GM21619 (cell line): ENCODE measurements at regions not wholly inside any gene's neighbourhood (a gene's known extent, or its start where the extent isn't known, plus 50 kb on each side); places are given as distances from the start of the nearest gene placed in this dataset.

Experiments used
- ATAC-seq: cut with Tn5 transposase; IDR thresholded peaks from one replicate; pipeline ENCODE4 v1.9.1; 2021; ENCODE audit not compliant: unreplicated experiment

- ATAC-seq: no peak
These were observed 114.9 kb upstream of the ANKRD1 start for GRCh38 chr10:91035650-91036292.

GRCh38 chr10:91036807-91037411 is 116.0 kb upstream of the ANKRD1 start:
- ATAC-seq: no peak

DNA sequence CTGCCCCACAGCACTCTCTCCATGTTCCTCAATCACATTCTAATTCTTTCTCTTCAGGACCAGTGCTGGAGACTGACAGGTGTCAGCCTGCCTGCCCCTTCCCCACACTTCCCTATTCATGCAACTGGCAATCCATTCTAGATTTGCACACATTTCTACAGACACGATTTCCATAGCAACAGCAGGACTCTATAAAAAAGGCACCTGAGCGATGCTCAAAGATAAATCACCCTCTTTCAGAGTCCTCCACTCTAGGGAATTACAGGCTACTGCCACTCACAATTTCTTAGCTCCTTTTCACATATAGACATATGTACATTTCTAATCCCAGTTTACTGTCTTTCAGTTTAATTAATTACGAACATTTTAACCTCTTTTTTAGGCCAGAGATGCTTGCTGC is 118.1 kb upstream of the ANKRD1 start:
- no peak for ATAC-seq

DNA sequence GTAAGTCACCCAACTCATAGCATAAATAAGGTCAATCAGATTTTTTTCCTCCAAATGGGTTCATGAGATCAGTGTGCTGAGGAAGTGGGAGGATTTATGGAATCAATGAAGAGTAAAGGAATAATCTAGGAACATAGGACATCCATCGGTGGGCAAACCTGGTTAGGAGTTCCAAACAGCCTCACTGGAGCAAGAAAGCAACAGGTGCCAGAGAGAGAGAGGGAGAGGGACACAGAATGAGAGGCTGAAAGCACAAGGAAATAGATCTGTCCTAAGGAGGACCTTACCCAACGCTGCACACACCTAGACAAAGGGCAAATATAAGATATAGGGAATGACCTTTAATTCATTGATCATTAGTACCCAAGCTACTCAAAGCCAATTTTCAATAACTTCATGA is 119.5 kb upstream of the ANKRD1 start:
- ATAC-seq: no peak

GRCh38 chr10:91042069-91042468 is 121.2 kb upstream of the ANKRD1 start:
- ATAC-seq: no peak

- ATAC-seq: no peak
These were observed 122.5 kb upstream of the ANKRD1 start for GRCh38 chr10:91043173-91043910.

DNA sequence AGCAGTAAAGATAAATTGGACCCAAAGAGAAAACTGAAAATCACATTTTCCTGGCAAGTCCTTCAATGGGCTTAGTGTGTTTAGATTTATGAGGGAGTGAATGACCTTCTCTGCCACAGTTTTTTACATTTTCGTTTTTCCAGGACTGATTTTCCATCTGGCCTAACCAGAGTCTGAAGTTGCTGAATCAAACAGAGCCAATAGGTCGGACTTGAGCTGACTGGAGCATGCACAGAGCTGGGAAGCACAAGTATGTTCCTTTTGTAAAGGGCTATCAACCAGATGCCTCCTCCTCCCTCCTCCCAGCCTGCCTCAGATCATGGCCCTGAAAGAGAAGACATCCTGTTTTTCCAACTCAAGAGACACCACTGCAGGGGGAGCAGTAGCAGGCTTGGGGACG is 126.0 kb upstream of the ANKRD1 start:
- no peak for ATAC-seq

DNA sequence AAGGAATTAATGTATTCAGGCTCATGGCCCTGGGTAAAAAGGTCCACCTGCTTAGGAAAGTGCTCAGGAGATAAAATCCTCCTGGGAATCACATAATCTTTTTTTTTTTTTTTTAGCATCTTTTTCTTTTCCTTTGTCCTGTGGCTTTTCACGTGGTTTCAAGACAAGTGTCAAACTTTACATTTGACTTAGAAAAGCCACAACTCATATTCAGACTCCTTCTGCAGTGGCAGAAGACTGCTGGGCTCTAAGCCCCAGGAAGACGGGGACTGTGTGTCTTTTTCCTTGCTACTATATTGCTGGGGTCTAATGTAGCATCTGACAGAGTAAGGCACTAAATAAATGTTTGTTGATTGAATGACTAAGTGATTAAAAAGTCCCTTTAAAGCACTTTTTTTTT is 127.5 kb upstream of the ANKRD1 start:
- ATAC-seq: no peak

- ATAC-seq: no peak
These were observed 128.6 kb upstream of the ANKRD1 start for GRCh38 chr10:91049296-91049987.

GRCh38 chr10:91049988-91050360 is 129.1 kb upstream of the ANKRD1 start:
- ATAC-seq: no peak

GRCh38 chr10:91050371-91051034 is 129.6 kb upstream of the ANKRD1 start:
- ATAC-seq: no peak

GRCh38 chr10:91051829-91052228 is 130.9 kb upstream of the ANKRD1 start:
- no peak for ATAC-seq

DNA sequence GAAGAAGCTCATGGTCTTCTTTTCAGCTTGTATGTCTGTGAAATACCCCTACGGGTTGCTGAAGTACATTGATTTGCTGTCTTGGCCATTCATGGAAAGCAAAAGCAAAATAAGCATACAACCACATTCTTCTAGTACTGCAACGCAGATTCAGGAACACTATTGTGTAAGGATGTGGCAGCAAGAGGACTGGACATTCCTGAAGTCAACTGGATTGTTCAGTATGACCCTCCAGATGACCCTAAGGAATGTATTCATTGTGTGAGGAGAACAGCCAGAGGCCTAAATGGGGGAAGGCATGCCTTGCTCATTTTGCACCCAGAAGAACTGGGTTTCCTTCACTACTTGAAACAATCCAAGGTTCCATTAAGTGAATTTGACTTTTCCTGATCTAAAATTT is 133.4 kb upstream of the ANKRD1 start:
- ATAC-seq: no peak

- no peak for ATAC-seq
These were observed 140.3 kb upstream of the ANKRD1 start for GRCh38 chr10:91061187-91061586.

- no peak for ATAC-seq
These were observed 140.7 kb upstream of the ANKRD1 start for GRCh38 chr10:91061608-91062007.

DNA sequence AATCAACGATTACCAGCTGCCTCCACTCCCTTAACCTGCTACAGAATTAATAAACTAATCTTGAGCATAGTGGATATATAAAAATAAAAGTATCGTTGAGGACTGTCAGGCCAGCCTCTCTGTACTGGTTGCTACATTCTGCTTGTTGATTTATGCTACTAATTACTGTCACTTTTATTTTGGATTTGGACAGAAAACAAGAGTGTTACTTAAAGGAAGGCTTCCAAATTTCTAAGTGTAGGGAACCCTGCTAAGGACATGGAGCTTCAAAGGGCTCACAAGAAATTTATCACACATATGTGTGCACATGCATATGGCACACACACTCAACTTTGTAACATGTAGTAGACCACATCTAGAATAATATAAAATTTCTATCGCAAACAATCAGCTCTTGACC is 141.2 kb upstream of the ANKRD1 start:
- ATAC-seq: no peak

DNA sequence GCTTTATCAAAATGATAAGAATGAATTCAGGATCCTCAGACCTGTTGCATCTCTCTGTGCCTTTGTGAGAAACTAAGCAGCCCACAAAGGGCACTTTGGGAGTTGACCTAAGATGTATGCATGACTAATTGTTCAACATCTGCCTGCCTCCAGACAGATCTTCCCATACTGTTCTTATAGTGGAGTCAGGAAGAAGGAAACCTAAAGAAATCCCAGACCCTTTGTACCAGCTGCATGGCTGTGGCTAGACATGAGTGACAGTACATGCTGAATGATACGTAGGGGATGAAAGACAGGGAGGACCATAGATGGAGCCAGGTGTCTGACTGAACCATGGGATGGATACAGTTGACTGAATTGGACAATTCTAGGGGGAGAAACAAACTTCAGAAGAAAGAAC is 148.7 kb upstream of the PCGF5 start:
- ATAC-seq: no peak

DNA sequence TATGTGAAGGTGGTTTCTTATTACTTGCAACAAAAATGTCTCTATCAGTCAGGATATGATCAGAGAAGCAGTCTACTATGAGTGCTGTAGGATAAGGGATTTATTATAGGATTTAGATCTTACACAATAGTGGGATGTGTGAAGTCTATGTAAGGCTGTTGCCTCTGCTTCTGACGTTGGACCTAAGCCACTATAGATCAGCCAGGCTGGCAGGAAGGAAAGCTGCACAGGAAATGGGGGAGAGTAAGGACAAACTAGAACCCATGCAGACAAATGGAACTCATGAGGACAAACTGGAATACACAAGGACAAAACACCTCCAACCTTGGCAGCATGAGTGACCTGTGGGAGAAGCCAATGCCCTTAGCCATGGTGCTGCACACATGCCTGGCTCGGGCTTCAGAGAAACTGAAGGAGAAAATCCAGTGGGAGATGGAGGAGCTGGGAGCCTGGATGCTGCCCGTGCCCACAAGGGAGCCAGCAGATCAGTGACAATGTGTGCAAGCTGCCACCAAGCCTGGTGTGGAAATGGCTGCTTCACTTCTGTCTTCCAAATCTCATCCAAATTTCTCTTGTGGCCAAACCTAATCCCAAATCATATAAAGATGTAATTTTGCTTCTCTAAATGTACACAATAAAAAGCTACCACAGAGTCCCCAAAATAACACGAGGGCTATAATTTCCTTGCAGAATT is 147.0 kb upstream of the PCGF5 start:
- ATAC-seq: no peak

GRCh38 chr10:91076991-91077548 is 143.4 kb upstream of the PCGF5 start:
- no peak for ATAC-seq

DNA sequence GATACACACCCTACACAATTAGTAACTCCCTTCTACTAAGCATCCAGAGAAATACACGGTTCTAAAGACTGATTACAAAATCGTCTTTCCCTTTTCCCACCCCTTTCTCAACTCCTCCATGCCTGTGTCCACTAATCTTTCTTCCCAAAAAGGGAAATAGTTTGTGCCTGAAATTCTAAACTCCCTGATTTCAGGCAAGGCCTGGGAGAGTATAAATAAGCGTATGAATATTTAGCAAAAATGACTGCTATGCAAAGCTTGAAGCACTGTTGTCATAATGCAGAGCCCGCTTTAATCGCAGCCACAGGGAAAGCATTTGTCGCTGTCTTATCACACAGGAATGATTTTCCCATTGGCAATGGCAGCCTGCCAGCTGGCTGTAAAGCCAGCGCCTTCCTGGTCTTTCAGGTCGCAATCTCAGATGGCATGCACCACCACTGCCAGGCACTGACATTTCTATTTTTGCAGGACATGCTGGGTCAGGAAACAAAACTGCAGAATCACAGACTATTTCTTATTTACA is 142.9 kb upstream of the PCGF5 start:
- no peak for ATAC-seq
